GM18508 (cell line): ENCODE measurements at regions not wholly inside any gene's neighbourhood (a gene's known extent, or its start where the extent isn't known, plus 50 kb on each side); places are given as distances from the start of the nearest gene placed in this dataset.

Source experiments
- ATAC-seq: cut with Tn5 transposase; IDR thresholded peaks from one replicate; pipeline ENCODE4 v1.9.1; 2021; ENCODE audit warnings: moderate number of reproducible peaks; ENCODE audit not compliant: insufficient read depth, unreplicated experiment

DNA sequence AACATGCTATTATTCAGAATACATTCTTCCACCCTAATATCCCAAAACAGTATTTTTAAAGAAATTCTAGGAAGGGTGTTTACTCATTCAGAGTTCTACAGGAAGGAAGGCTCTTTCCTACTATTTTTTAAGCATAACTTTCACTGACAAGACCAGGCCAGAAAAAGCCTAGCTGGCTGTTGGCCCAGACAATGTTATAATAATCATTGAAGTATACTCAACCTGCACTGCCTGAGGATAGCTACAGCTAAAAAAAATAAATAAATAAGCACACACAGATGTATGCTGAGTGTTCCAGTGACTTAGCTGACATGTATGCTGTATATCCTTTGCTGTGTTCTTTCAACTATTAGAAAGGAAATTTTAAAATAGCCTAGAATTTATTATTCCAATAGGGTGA lies 145.8 kb upstream of the SPRY1 start:
- no peak for ATAC-seq

DNA sequence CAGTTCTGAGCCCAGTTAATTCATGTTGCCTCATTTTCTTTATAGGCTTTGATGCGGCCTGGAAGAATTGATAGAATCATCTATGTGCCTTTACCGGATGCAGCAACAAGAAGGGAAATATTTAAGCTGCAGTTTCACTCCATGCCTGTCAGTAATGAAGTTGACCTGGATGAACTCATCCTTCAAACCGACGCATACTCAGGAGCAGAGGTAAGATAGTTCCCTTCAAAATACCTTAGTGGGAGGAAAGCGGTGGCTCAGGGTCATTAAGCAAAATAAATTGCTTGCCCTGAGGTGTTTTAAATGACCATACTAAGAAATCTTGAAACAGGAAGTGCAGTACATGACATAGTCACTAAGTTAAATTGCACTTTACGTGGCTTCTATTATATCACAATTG lies 140.6 kb upstream of the SPRY1 start:
- ATAC-seq, result no peak

DNA sequence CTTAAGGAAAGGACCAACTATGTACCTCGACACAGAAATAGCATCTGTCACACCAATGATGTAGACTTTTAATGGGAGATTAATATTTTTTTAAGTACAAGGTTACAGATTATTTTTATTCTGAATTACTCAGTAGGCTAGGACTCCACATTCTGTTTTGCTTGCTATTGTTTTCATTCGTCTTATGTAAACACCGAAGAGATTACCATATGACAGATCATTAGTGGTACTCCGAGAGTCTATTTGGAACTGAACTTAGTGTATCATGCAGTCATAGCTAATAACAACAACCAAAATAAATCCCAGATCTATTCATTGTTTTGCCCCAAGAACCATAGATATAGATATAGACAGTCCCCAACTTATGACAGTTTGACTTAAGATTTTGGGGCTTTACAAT lies 139.7 kb upstream of the SPRY1 start:
- ATAC-seq, result no peak

DNA sequence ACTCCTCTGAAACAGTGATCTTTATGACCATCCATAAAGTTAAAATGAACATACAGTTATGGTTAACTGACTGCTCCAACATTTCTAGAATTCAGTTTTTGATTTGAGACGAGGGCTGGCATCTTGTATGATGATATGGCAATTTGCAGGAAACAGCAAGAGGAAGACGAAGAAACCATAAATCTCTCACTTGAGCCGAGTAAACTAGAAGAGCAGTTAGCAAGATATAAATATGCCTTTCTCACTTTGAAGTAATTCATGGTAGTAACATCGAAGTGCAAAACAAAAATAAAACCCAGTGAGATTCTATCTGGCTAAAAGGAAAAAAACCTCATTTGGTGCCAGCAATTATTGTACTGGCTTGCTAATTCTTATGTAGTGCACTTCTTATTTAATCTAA lies 139.0 kb upstream of the SPRY1 start:
- ATAC-seq, result no peak

DNA sequence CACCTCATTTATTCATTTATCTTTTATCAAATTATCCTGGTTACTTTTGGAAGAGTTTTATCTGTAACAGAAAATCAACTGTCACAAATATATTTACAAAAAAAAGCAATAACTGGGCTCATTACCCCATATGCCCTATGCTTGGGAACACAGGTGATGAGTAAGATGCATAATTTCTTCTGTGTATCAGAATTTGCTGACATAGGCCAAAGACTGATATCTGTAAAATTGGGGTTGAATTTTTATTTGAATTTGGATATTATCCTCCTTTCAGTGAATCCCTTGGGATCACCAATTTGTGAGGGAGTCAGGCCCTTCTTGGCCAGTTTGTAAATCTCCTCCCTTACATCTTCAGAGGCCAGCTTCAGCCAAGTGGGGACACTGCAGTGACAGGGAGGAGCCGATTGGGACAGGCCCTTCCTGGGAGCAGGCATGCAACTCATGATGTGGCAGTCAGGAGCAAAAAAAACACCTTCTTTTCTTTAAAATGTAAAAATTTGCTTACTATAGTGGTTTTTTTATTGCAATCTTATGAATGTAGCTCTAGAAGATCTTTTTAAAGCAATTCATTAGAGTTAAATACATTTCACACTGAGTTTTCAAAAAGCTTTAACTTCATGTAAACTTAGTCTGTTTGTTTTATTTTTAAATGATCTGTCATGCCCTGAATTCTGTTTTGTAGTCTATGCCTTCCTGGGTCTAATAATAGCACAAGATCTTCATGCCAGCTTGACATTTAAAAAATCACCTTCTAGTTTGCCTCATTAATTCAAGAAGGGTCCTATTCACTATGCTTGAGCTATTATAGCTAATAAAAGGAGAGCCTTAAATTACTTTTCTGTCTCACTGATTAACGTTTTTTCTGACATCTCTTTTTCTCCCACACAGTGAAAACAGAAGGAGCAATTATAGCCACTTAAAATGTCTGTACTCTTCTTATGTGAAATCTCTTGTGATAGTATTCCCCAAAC lies 136.6 kb upstream of the SPRY1 start:
- ATAC-seq, result no peak

DNA sequence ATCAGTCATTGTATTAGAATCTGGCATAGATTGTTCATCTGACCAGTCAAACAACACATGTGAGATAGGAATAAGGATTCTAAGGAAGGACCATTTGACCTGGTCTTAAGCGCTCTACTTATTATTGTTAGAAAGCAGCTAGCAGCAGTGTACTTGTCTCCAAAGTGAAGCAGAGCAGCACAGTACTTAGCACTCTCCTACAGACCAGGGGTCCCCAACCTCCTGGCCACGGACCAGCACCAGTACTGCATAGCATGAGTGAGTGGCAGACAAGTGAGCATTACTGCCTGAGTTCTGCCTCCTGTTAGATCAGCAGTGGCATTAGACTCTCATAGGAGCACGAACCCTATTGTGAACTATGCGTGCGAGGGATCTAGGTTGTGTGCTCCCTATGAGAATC lies 135.9 kb upstream of the SPRY1 start:
- ATAC-seq, result no peak

DNA sequence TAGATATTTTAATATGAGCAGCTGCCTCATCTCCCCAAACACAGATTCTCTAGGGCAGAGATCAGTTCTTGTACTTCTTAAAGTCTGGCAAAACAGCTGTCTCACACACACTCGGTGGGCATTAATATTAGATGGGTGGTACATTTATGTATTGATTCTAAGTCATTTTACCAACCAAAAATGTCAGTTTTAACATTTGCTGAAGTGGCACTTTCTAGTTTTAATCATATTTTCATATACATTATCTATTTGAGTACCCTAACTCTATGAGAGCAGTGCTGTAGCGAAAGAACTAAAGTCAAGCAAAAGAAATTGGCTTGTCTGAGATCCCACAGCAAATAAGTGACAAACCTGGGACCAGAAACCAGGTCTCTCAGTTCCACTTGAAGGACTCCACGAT lies 134.5 kb upstream of the SPRY1 start:
- no peak for ATAC-seq

DNA sequence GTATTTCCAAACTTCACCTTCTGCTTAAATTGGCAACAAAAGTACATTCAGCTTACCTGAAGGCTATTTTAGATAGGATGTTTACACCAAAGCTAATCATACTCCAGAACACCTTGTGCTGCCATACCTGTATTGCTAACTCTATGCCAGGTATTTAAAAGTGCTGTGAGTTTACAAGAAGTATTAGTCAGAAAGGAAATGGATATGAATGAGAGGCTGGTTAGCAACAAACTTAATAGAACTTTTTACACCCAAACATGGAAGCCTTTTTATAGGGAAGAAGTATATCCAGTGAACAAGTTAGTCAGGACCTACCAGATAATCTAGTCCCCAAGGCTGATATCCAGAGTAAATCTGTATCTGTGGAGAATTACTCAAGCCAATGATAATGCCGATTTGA lies 131.2 kb upstream of the SPRY1 start:
- no peak for ATAC-seq

DNA sequence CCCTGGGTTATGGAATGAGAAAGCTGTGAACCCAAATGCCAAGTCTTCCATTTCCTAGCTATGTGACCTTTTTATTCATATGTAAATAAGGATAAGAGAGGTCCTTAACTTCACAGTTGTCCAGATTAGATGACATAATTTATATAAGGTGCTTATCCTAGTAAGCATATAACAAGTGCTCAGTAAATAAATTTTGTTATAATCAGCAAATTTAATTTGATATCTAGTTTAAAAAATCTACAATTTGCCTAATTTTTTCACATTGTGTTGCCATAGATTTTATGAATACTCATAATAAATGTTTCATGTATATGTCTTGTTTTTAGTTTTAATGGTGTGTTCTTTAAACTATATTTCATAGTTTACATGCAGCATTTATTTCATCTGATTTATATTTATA lies 130.4 kb upstream of the SPRY1 start:
- ATAC-seq, result no peak

DNA sequence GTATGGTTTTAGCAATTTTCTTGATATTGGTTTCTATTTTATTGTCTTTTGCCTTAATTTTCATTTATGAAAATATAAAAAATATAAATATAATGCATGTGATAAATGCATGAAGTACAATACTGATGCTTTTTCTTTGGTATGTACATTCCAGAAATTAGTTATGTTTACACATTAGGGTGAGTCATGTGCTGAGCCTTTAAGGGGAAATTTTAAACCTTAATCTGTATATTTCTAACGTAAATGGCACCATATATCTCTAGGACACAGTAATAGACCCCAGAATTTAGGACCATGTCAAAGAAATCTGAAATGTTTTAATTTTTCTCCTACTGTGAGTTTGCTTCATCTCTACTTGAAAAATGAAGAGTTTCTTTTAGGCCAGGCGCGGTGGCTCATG lies 117.8 kb upstream of the SPRY1 start:
- no peak for ATAC-seq

DNA sequence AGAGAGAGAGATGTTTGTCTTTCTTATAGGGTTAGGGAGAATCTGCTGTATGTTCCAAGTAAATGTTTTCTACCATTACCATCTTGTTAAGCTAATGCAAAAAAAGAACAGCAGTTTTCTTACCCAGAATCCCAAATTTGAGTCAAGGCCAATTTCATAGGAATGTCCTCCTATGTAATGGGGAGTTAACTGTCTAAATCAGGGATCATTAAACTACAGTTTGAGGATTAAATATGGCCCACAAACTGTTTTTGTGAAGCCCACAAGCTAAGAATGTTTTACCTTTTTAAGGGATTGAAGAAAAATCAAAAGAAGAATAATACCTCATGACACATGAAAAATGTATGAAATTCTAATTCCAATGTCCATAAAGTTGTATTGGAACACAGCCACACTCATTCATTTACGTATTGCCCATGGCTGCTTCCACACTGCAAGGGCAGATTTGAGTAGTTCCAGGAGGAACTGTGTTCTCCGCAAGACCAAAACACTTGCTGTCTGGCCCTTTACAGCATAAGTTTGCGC lies 113.2 kb upstream of the SPRY1 start:
- no peak for ATAC-seq

DNA sequence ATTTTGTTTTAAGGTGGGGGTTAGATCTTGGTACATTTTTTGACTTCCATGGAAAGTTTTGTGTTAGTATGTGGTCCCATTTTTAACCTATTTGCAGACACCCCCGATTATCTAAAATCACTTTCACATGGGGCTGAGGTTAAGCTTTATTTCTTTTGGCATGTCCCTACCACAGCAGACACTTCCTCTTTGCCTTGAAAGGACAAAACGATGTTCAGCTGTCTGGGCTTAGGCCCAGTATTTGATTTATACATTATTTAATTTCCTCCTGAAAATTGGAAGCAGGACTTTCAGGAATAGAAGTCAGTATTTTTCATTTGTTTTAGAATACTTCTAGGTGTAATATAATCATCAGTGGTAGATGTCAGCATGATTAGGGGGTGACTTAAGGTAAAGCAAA lies 112.4 kb upstream of the SPRY1 start:
- ATAC-seq, result no peak

DNA sequence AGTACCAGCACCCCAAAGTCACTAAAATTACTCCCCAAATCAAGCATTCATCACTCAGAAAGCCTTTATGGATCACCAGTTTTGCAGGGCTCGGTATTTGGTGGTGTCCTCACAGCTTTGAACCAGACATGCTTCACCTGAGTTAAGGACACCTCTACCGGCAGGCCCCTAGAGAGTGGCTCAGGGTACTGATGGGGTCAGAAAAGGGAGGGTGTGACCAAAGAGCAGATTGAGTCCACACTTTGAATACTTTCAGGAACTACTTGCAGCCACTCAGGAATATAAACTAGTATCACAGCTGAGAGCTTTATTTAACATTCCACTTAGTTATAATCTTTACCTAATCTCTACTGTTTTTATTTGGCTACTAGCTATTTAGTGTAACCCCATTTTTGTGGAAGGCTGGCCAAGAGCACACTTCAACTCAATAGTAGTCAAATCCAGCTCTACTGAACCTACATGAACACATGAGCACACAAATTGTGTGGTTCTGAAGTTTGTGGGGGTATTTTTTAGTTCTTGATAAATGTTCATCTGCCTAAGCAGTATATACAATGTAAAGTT lies 109.6 kb upstream of the SPRY1 start:
- ATAC-seq, result no peak

DNA sequence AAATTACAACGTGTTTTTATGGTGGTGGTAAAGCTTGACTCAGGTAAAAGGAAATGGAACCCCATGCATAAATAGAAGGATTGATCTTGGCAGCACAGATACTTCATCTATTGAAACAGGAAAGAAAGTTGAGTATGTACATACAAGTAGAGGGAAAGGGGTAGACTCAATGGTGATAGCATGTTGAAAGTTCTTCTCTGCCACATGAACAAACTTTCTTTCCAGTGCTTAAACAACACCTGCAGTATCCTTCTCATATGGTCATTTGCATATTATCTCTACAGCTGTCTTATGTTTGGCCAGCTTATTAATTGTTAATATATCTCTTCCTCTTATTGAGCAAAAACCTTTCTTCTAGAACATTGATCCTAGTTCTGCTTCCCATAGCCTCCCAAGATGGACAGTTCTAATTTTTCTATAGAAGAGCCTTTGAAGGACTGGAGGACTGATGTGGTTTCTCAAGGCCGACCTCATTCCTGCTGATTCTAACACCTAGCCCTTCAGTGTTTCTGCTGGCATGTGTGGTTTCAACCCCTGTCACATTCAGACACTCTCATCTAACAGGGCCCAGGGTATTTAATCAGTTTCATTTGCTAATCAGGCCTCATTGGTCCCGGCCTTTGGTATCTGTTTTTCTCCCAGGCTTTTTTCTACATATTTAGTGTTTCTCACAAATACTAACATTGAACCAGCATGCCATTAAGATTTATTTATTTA lies 108.1 kb upstream of the SPRY1 start:
- ATAC-seq, result no peak

DNA sequence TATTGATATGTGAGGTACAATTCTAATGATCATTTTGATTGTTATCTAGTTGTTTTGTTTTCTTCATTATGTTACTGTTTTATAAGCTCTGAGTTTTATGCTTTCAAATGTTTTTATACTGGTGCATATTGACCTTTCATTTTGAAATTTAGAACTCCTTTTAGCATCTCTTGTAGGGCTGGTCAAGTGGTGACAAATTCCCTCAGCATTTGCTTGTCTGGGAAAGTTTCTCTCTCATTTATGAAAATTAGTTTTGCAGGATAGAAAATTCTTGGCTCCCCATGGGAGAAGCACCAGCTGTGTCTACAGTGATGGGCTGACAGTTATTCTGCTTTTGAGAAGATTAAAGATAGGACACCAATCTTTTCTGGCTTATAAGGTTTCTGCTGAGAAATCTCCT lies 105.3 kb upstream of the SPRY1 start:
- ATAC-seq, result no peak

DNA sequence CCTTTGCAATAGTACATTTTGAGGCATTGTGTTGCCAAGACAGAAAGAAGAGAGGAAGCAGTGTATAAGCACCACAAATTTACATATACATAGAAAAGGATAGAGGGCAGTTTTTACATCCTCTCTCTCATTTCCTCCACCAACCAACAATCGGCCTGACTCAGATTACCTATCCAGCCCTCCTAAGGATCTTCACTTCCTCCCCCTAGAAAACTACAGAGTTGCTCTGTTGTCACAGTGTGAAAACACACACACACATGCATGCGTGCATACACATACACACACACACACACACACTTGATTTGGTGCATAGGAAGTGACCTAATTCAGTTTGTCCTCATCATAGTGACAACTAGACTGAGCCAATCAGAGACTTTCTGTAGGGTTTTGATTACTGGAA lies 98.8 kb upstream of the SPRY1 start:
- no peak for ATAC-seq

DNA sequence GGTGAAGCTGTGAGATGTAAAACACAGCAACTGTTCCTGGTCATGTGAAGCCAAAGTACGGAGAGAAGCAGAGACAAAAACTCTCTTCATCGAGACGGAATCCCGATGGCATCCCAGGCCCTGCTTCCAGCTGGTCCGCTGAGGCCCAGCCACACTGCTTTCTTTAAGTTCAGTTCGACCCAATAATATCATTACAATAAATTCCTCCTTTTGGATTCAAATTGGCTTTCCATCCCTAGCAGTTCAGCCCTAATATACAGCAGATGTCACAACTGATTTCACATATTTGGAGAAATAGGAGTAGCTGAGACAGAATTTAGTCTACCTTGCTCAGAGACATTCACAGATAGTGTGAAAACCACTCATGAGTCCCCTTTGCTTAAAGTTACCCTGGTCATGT lies 98.3 kb upstream of the SPRY1 start:
- ATAC-seq, result no peak

DNA sequence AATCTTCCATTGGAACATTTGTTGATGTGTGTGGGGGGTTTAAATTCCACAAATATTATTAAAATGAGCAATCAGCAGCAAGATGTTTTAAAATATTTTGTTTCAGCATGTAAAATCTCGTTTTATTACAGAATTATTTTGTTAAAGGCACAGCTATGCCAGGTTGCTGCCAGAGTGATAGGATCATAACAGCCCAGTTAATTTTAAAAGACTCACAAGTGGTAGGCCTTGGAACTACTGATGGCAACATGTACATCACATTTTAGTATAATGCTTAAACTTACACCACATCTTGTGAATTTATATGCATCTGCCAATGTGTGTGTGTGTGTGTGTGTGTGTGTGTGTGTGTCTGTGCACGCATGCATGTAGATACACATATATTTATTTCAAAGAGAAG lies 97.8 kb upstream of the SPRY1 start:
- no peak for ATAC-seq

DNA sequence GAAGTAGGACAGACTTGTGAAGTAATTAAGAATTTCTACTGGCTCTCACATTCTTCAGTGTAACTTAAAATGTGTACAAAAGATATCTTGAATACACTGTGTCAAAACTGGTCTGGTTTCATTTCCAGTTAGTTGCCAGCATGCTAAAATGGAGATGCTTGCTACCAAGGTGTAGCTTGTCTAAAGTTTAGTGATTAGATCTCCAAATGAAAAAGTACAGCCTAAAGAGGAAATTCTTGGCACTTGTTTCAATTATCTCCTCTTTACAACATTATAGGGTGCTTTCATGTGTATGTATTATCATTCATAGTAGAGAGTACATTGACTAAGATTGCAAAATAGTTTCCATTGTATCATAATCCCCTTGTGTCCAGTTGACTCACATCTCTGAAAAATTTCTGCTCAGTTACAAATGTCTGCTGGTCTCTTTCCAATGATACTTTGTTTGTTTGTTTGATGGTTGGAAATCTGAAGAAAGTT lies 97.3 kb upstream of the SPRY1 start:
- ATAC-seq, result no peak

DNA sequence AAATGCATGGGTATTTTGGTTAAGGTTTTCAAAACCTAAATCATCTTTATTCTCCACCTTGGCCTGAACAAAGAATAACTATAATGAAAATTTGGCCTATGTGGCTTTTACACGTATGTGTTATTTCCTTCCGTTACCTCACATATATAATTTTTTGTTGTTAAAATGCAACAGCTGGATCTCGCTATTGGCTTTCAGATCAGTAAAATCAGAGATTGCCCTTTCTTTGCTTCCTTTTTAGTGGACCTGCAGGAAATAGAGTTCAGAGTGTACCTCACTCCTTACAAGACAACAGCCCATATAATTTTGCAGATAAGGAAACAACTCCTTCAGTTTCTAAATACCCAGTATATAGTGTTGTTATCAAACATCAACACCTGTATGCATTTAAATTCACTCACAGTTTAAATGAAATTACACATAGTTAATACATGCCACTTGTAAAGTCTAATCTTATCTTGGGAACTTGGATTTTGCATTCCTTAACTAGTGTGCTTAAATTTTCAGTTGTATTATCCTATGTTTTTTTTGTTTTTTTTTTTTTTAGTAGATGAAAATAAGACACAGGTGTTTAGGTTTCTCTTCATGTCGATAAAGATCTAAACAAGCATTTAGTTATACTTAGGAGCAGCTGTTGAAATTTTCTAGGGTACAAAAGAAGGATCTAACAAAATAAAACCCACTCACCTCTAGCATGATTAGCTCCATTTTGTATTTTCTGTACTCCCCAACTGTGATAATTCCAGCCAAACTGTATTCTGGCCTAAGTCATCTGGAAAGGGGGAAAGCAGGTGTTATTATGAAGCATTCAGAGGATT lies 96.2 kb upstream of the SPRY1 start:
- ATAC-seq, result no peak
